ENCODE measurements at regions not wholly inside any gene's neighbourhood (a gene's known extent, or its start where the extent isn't known, plus 50 kb on each side); places are given as distances from the start of the nearest gene placed in this dataset.

- TF ChIP-seq EZH2phosphoT487 (conservative IDR thresholded peaks at IDR 0.05; ENCODE audit: low read length) (no peak), CTCF (IDR thresholded peaks at IDR 0.05; ENCODE audit: insufficient read depth, low read length, poor library complexity, severe bottlenecking) (no peak)
Observed at GRCh38 chr15:39472621-39473297, 108.1 kb upstream of the THBS1 start.

Data from SU-DHL-6 (cell line).